WTC11 (cell line): ENCODE measurements at regions not wholly inside any gene's neighbourhood (a gene's known extent, or its start where the extent isn't known, plus 50 kb on each side); places are given as distances from the start of the nearest gene placed in this dataset.

Experiments
- ATAC-seq: fragments of 200-7000 bp; cut with Tn5 transposase; 2 replicates; pipeline ENCODE4 v1.10.0; 2021; ENCODE audit warnings: mild to moderate bottlenecking, moderate library complexity
- CTCF ChIA-PET: fragments of 300-600 bp; sonication (Branson Sonifier 250); formaldehyde crosslinking; loops from one replicate; lab custom pipeline; 2021; ENCODE audit warnings: antibody characterized with exemption; lab: Charles Lee
- POLR2A ChIA-PET: fragments of 350-600 bp; sonication (Branson Sonifier 250); formaldehyde crosslinking; loops from one replicate; lab custom pipeline; 2021; ENCODE audit warnings: antibody characterized with exemption; lab: Charles Lee
- DNase-seq: peaks from one replicate; pipeline ENCODE4 v3.0.0; 2021; ENCODE audit warnings: low spot score
- H3K27ac Mint-ChIP-seq: 2 replicates; pipeline ENCODE4 v1.8.0; 2021; ENCODE audit warnings: mixed read lengths
- H3K27me3 Mint-ChIP-seq: 2 replicates; pipeline ENCODE4 v1.8.0; 2021; ENCODE audit warnings: low read depth, mild to moderate bottlenecking, moderate library complexity, mixed read lengths
- H3K36me3 Mint-ChIP-seq: 2 replicates; pipeline ENCODE4 v1.8.0; 2021; ENCODE audit warnings: mixed read lengths
- H3K4me1 Mint-ChIP-seq: 2 replicates; pipeline ENCODE4 v1.8.0; 2022; ENCODE audit warnings: mixed read lengths
- H3K4me3 Mint-ChIP-seq: 2 replicates; pipeline ENCODE4 v1.8.0; 2021; ENCODE audit warnings: mild to moderate bottlenecking, moderate library complexity, mixed read lengths
- H3K9me3 Mint-ChIP-seq: 2 replicates; pipeline ENCODE4 v1.8.0; 2021; ENCODE audit warnings: mixed read lengths
- AR ChIP-seq: fragments of 250-450 bp; sonication (Bioruptor Pico); IDR thresholded peaks from 2 replicates; pipeline ENCODE4 v1.9.0; 2021; ENCODE audit warnings: mild to moderate bottlenecking
- ATF3 ChIP-seq: sonication (generic); formaldehyde crosslinking; conservative IDR thresholded peaks from 2 replicates; pipeline ENCODE4 v1.8.1; 2022; ENCODE audit warnings: mild to moderate bottlenecking, missing genetic modification reagents
- CTCF ChIP-seq: fragments of 200-600 bp; IDR thresholded peaks from 2 replicates; pipeline ENCODE4 v1.8.0; 2022; ENCODE audit warnings: antibody characterized with exemption
- E2F1 ChIP-seq: sonication (generic); formaldehyde crosslinking; IDR thresholded peaks from 2 replicates; pipeline ENCODE4 v1.8.0; 2022; ENCODE audit warnings: mild to moderate bottlenecking, missing genetic modification reagents
- E2F4 ChIP-seq: sonication (generic); formaldehyde crosslinking; IDR thresholded peaks from 2 replicates; pipeline ENCODE4 v1.8.1; 2022; ENCODE audit warnings: low read depth, mild to moderate bottlenecking, moderate library complexity, missing genetic modification reagents, borderline replicate concordance
- ERG ChIP-seq: fragments of 250-450 bp; sonication (Bioruptor Pico); IDR thresholded peaks from 2 replicates; pipeline ENCODE4 v1.8.0; 2021; ENCODE audit warnings: mild to moderate bottlenecking
- JAZF1 ChIP-seq: fragments of 250-450 bp; sonication (Bioruptor Pico); IDR thresholded peaks from 2 replicates; pipeline ENCODE4 v1.9.0; 2021; ENCODE audit warnings: moderate library complexity, mild to moderate bottlenecking, inconsistent platforms
- JUN ChIP-seq: sonication (generic); formaldehyde crosslinking; IDR thresholded peaks from 2 replicates; pipeline ENCODE4 v1.8.0; 2023; ENCODE audit warnings: mild to moderate bottlenecking, missing genetic modification reagents
- MXD4 ChIP-seq: fragments of 250-450 bp; sonication (Bioruptor Pico); IDR thresholded peaks from 2 replicates; pipeline ENCODE4 v1.8.0; 2021; ENCODE audit warnings: mild to moderate bottlenecking, moderate library complexity, borderline replicate concordance
- NFE2L1 ChIP-seq: sonication (generic); formaldehyde crosslinking; IDR thresholded peaks from 2 replicates; pipeline ENCODE4 v1.8.1; 2023; ENCODE audit warnings: missing genetic modification reagents
- NFYB ChIP-seq: sonication (generic); formaldehyde crosslinking; conservative IDR thresholded peaks from 2 replicates; pipeline ENCODE4 v1.8.0; 2022; ENCODE audit warnings: low read depth, missing genetic modification reagents
- NR1H2 ChIP-seq: sonication (generic); formaldehyde crosslinking; IDR thresholded peaks from 2 replicates; pipeline ENCODE4 v1.9.0; 2021; ENCODE audit warnings: mild to moderate bottlenecking, moderate library complexity, missing genetic modification reagents
- PRDM15 ChIP-seq: sonication (generic); formaldehyde crosslinking; IDR thresholded peaks from 2 replicates; pipeline ENCODE4 v1.8.0; 2022; ENCODE audit warnings: missing genetic modification reagents
- SOX15 ChIP-seq: fragments of 250-450 bp; sonication (Bioruptor Pico); IDR thresholded peaks from 2 replicates; pipeline ENCODE4 v1.9.0; 2021; ENCODE audit warnings: mild to moderate bottlenecking
- USF2 ChIP-seq: sonication (generic); formaldehyde crosslinking; IDR thresholded peaks from 2 replicates; pipeline ENCODE4 v1.8.1; 2023; ENCODE audit warnings: mild to moderate bottlenecking, missing genetic modification reagents, moderate library complexity
- ZNF263 ChIP-seq: sonication (generic); formaldehyde crosslinking; IDR thresholded peaks from 2 replicates; pipeline ENCODE4 v1.8.1; 2022; ENCODE audit warnings: low read depth, mild to moderate bottlenecking, moderate library complexity, missing genetic modification reagents
- ZNF281 ChIP-seq: sonication (generic); formaldehyde crosslinking; IDR thresholded peaks from 2 replicates; pipeline ENCODE4 v1.8.0; 2023; ENCODE audit warnings: mild to moderate bottlenecking, missing genetic modification reagents
- ZNF317 ChIP-seq: sonication (generic); formaldehyde crosslinking; IDR thresholded peaks from 2 replicates; pipeline ENCODE4 v1.8.1; 2023; ENCODE audit warnings: low read depth, mild to moderate bottlenecking, moderate library complexity, missing genetic modification reagents, borderline replicate concordance

GRCh38 chr3:76203578-76203977 lies 418.2 kb upstream of the ZNF717 start:
- peak overlapping the region; percentile 48 for H3K27ac Mint-ChIP-seq
- peak; percentile 25 for DNase-seq
- no peak overlapping the region for H3K4me3 Mint-ChIP-seq
- peak; percentile 93 for ATAC-seq
- H3K27me3 Mint-ChIP-seq, result no peaks in the 10 kb centered on the region
- peaks cover 20% of the 10 kb centered on the region for H3K9me3 Mint-ChIP-seq
- ChIA-PET POLR2A (no interaction called here), CTCF (no interaction called here)
- TF ChIP-seq E2F1 (CRISPR knock-in tag) (no peak), USF2 (CRISPR knock-in tag) (no peak), E2F4 (CRISPR knock-in tag) (no peak), JUN (CRISPR knock-in tag) (no peak), ZNF281 (CRISPR knock-in tag) (no peak), NFYB (CRISPR knock-in tag) (no peak), JAZF1 (CRISPR knock-in tag) (no peak)
- peaks cover 20% of the 10 kb centered on the region for H3K4me1 Mint-ChIP-seq
- H3K36me3 Mint-ChIP-seq, result peaks cover 8% of the 10 kb centered on the region

GRCh38 chr3:76206346-76206745 lies 421.0 kb upstream of the ZNF717 start:
- ChIA-PET POLR2A (no interaction called here), CTCF (no interaction called here)
- Mint-ChIP-seq H3K9me3 (0 out of 2 replicates have a peak, but pooled peaks cover 10% of the 10 kb centered on the region), H3K27me3 (no peaks in the 10 kb centered on the region), H3K4me3 (no peak overlapping the region), H3K4me1 (peaks cover 11% of the 10 kb centered on the region), H3K36me3 (no peaks in the 10 kb centered on the region), H3K27ac (no peak overlapping the region)
- DNase-seq, result no peak
- no peak for ATAC-seq
- TF ChIP-seq ATF3 (no peak), ZNF317 (CRISPR knock-in tag) (no peak), ZNF263 (CRISPR knock-in tag) (no peak), MXD4 (CRISPR knock-in tag) (no peak), NR1H2 (CRISPR knock-in tag) (no peak), AR (CRISPR knock-in tag) (no peak), CTCF (no peak), PRDM15 (CRISPR knock-in tag) (no peak), ERG (CRISPR knock-in tag) (no peak), SOX15 (no peak), NFE2L1 (CRISPR knock-in tag) (no peak)
- TF ChIP-seq, all 79 proteins: peak for 0
